HL-60 (cell line): ENCODE measurements at regions not wholly inside any gene's neighbourhood (a gene's known extent, or its start where the extent isn't known, plus 50 kb on each side); places are given as distances from the start of the nearest gene placed in this dataset.

Source experiments
- DNase-seq, 2 experiments: peaks; one replicate each; pipeline ENCODE4 v3.0.0-alpha.2; 2010 to 2020; ENCODE audit warnings: low read depth in 1 of 2, low spot score in 1 of 2
- H3K27ac ChIP-seq: fragments of 250-450 bp; sonication (Bioruptor Pico); replicated peaks from 2 replicates; pipeline ENCODE4 v1.5.1; 2020; ENCODE audit warnings: mild to moderate bottlenecking, moderate library complexity
- H3K27me3 ChIP-seq: fragments of 250-450 bp; sonication (Bioruptor Pico); 2 replicates; pipeline ENCODE4 v1.5.1; 2021; ENCODE audit warnings: mild to moderate bottlenecking, moderate library complexity; ENCODE audit not compliant: insufficient read depth, poor library complexity, severe bottlenecking
- H3K4me3 ChIP-seq: replicated peaks from 2 replicates; pipeline ENCODE4 v1.5.1; 2011; ENCODE audit warnings: mild to moderate bottlenecking, control low read depth, low read length; ENCODE audit not compliant: insufficient read depth
- GABPA ChIP-seq: IDR thresholded peaks from 2 replicates; pipeline ENCODE4 v1.6.1; 2012; ENCODE audit warnings: low read depth
- POLR2AphosphoS5 ChIP-seq: IDR thresholded peaks from 2 replicates; pipeline ENCODE4 v1.6.1; 2012; ENCODE audit warnings: low read depth
- SPI1 ChIP-seq: IDR thresholded peaks from 2 replicates; pipeline ENCODE4 v1.6.1; 2012; ENCODE audit warnings: low read depth, mild to moderate bottlenecking, borderline replicate concordance
- TF ChIP-seq, protein P1 (sequence below): IDR thresholded peaks from 2 replicates; pipeline ENCODE4 v1.6.1; 2012; ENCODE audit warnings: low read depth; ENCODE audit not compliant: insufficient replicate concordance
- TF ChIP-seq, protein P2 (sequence below): IDR thresholded peaks from one replicate; pipeline ENCODE4 v1.5.1; 2011; ENCODE audit warnings: low read length, control low read depth, inconsistent platforms; ENCODE audit not compliant: insufficient read depth

DNA sequence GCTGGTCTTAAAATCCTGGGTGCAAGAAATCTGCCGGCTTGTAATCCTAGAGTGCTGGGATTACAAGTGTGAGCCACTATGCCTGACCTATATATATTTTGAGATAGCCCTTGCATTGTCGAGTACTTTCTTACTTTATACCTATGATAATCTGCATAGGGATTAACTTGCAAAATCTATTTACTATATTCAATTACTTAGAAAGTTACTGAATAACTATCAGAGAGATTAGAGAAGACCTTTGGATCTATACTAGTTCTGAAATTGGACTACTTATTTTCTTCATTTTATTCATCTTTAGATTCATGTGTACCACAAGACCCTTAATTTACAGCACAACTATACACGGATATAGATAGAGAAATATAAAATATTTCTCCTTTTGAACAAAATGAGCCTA lies 1766.0 kb downstream of the NCAM2 start:
- no peak for DNase-seq
- Histone ChIP-seq H3K27me3 (no peaks in the 10 kb centered on the region), H3K27ac (no peak overlapping the region), H3K4me3 (no peak overlapping the region)
- TF ChIP-seq, protein P1, sequence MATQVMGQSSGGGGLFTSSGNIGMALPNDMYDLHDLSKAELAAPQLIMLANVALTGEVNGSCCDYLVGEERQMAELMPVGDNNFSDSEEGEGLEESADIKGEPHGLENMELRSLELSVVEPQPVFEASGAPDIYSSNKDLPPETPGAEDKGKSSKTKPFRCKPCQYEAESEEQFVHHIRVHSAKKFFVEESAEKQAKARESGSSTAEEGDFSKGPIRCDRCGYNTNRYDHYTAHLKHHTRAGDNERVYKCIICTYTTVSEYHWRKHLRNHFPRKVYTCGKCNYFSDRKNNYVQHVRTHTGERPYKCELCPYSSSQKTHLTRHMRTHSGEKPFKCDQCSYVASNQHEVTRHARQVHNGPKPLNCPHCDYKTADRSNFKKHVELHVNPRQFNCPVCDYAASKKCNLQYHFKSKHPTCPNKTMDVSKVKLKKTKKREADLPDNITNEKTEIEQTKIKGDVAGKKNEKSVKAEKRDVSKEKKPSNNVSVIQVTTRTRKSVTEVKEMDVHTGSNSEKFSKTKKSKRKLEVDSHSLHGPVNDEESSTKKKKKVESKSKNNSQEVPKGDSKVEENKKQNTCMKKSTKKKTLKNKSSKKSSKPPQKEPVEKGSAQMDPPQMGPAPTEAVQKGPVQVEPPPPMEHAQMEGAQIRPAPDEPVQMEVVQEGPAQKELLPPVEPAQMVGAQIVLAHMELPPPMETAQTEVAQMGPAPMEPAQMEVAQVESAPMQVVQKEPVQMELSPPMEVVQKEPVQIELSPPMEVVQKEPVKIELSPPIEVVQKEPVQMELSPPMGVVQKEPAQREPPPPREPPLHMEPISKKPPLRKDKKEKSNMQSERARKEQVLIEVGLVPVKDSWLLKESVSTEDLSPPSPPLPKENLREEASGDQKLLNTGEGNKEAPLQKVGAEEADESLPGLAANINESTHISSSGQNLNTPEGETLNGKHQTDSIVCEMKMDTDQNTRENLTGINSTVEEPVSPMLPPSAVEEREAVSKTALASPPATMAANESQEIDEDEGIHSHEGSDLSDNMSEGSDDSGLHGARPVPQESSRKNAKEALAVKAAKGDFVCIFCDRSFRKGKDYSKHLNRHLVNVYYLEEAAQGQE: no peak
- TF ChIP-seq POLR2AphosphoS5 (no peak), SPI1 (no peak), GABPA (no peak)
- TF ChIP-seq, protein P2, sequence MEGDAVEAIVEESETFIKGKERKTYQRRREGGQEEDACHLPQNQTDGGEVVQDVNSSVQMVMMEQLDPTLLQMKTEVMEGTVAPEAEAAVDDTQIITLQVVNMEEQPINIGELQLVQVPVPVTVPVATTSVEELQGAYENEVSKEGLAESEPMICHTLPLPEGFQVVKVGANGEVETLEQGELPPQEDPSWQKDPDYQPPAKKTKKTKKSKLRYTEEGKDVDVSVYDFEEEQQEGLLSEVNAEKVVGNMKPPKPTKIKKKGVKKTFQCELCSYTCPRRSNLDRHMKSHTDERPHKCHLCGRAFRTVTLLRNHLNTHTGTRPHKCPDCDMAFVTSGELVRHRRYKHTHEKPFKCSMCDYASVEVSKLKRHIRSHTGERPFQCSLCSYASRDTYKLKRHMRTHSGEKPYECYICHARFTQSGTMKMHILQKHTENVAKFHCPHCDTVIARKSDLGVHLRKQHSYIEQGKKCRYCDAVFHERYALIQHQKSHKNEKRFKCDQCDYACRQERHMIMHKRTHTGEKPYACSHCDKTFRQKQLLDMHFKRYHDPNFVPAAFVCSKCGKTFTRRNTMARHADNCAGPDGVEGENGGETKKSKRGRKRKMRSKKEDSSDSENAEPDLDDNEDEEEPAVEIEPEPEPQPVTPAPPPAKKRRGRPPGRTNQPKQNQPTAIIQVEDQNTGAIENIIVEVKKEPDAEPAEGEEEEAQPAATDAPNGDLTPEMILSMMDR: no peak

DNA sequence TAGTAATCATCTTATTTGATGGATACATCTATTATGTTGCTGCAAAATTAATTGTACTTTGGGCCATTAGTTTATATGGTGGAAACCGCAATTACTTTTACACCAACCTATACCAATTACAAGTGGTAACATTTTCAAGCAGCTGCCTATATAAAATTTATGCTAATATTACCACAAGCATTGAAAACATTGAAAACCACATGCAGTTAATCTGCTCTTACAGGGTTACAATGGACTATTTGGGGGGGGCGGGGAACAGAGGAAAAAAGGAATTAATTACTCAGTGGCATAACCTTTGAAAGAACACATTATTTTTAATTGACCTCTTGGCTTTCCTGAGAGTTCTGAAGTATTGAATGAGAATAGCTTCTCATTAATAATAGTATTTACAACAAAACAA lies 1793.2 kb downstream of the NCAM2 start:
- no peak overlapping the region for H3K27ac ChIP-seq
- TF ChIP-seq, protein P1: no peak
- TF ChIP-seq, protein P2: no peak
- TF ChIP-seq GABPA (no peak), POLR2AphosphoS5 (no peak), SPI1 (no peak)
- H3K4me3 ChIP-seq: no peak overlapping the region
- DNase-seq: no peak
- H3K27me3 ChIP-seq: no peaks in the 10 kb centered on the region

DNA sequence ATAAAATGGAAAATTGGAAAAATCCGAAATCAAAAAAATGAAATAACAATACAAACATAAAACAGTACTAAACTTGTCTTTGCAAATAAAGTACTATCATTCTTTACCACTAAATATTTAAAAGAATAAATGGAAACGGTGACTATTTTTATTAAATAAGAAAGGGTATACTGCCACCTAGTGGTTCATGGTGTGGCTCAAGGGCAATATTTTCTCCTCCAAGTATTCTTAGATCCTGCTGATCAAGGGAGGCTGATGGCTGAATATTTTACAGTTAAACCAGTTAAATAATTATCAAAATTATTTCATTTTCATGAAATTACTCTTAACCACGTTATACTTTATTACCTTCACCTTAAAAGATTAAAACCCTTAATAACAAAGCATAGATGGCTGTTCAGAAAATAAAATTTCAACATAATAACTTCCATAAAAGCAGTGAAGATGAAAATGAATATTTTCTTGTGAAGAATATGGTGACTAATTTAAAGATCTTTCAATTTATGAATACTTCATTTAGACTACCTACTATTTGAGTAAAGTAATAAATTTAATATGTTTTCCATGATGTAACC lies 1793.9 kb downstream of the NCAM2 start:
- no peak for TF ChIP-seq GABPA
- TF ChIP-seq, protein P2: peak; percentile 28
- Histone ChIP-seq H3K4me3 (no peak overlapping the region), H3K27ac (no peak overlapping the region), H3K27me3 (no peaks in the 10 kb centered on the region)
- peak in 1 of 2 experiments; percentile 6 for DNase-seq

DNA sequence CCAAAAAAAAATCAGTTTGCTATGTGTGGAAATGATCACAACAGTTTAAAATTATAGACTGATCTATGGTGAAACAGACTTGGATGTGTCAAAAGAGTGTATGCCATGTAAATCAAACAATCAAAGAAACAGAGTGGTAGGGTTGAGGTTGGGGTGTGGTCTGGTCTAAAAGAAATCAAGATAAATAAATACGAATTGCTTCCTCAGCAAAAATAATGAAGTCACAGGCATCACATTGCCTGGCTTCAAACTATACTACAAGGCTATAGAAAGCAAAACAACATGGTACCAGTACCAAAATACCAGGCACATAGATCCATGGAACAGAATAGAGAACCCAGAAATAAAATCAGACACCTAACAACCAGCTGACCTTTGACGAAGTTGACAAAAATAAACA lies 1796.9 kb downstream of the NCAM2 start:
- DNase-seq: no peak
- TF ChIP-seq GABPA (no peak), POLR2AphosphoS5 (no peak), SPI1 (no peak)
- TF ChIP-seq, protein P2: no peak
- TF ChIP-seq, protein P1: no peak
- H3K27ac ChIP-seq: no peak overlapping the region
- no peaks in the 10 kb centered on the region for H3K27me3 ChIP-seq
- H3K4me3 ChIP-seq: no peak overlapping the region
